ENCODE measurements at regions not wholly inside any gene's neighbourhood (a gene's known extent, or its start where the extent isn't known, plus 50 kb on each side); places are given as distances from the start of the nearest gene placed in this dataset.
A peak's percentile ranks its signal among the peaks of the same experiment; 100 is the strongest.

DNA sequence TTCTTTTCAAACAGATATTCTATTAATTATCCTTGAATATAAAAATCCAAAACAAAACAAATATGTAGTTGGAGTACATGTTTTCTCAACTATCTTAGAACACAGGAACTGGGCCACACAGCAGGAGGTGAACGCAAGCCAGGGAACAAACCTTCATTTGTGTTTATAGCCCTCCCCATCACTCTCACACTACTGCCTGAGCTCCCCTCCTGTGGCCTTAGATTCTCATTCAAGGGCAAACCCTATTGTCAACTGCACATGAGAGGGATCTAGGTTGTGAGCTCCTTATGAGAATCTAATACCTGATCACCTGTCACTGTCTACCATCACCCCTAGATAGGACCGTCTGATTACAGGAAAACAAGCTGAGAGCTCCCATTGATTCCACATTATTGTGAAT is 427.1 kb upstream of the PRR20A start:
- Mint-ChIP-seq H3K9me3 (no peaks in the 10 kb centered on the region), H3K27ac (no peak overlapping the region), H3K4me3 (no peak overlapping the region), H3K36me3 (no peaks in the 10 kb centered on the region), H3K27me3 (no peaks in the 10 kb centered on the region), H3K4me1 (ENCODE audit: unreplicated experiment) (no peaks in the 10 kb centered on the region)
- DNase-seq (ENCODE audit: extremely low spot score, unreplicated experiment): no peak
- TF ChIP-seq, protein P1, sequence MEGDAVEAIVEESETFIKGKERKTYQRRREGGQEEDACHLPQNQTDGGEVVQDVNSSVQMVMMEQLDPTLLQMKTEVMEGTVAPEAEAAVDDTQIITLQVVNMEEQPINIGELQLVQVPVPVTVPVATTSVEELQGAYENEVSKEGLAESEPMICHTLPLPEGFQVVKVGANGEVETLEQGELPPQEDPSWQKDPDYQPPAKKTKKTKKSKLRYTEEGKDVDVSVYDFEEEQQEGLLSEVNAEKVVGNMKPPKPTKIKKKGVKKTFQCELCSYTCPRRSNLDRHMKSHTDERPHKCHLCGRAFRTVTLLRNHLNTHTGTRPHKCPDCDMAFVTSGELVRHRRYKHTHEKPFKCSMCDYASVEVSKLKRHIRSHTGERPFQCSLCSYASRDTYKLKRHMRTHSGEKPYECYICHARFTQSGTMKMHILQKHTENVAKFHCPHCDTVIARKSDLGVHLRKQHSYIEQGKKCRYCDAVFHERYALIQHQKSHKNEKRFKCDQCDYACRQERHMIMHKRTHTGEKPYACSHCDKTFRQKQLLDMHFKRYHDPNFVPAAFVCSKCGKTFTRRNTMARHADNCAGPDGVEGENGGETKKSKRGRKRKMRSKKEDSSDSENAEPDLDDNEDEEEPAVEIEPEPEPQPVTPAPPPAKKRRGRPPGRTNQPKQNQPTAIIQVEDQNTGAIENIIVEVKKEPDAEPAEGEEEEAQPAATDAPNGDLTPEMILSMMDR (conservative IDR thresholded peaks at IDR 0.05): no peak

DNA sequence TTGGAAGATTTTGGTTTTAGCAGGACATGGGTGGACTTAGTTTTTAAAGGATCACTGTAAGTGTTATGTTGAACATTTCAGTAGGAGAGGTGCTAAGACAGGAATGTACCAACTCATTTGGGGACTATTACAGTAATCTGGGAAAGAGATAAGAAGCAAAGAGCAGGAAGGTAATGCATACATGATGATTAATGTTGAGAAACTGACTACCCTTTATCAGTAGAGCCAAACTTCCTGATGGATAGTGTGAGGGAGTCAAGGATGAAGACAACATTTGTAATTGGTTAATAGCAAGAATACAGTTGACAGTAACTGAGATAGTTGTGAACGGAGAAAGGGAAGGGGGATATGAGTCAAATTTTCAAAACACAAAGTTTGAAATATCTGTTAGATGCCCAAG is 421.9 kb upstream of the PRR20A start:
- H3K27me3 Mint-ChIP-seq: no peaks in the 10 kb centered on the region
- no peak overlapping the region for H3K4me3 Mint-ChIP-seq
- no peak for DNase-seq (ENCODE audit: extremely low spot score, unreplicated experiment)
- TF ChIP-seq, protein P1 (conservative IDR thresholded peaks at IDR 0.05): no peak
- H3K4me1 Mint-ChIP-seq (ENCODE audit: unreplicated experiment): no peaks in the 10 kb centered on the region
- H3K36me3 Mint-ChIP-seq: no peaks in the 10 kb centered on the region
- no peak overlapping the region for H3K27ac Mint-ChIP-seq
- no peaks in the 10 kb centered on the region for H3K9me3 Mint-ChIP-seq

DNA sequence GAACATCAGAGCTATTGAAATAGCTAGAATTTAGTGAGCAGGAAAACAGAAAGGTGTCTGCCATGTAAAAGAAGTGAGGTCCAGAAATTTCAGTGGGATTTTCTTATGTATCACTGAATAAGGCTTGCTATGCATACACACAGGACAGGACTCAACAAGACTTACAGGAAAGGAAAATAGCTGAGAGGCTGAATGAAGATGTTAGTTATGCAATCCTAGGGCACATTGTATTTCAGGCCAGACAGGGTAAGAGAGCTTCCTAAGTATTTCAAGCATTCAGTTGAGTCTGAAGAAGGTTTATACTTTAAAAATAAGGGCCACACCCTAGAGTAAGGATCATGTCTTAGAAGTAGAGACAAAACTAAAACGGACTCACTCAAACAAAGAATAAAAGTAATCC is 419.9 kb upstream of the PRR20A start:
- no peak for DNase-seq (ENCODE audit: extremely low spot score, unreplicated experiment)
- Mint-ChIP-seq H3K36me3 (no peaks in the 10 kb centered on the region), H3K4me3 (no peak overlapping the region), H3K27ac (no peak overlapping the region), H3K27me3 (no peaks in the 10 kb centered on the region), H3K9me3 (no peaks in the 10 kb centered on the region), H3K4me1 (ENCODE audit: unreplicated experiment) (no peaks in the 10 kb centered on the region)
- TF ChIP-seq, protein P1 (conservative IDR thresholded peaks at IDR 0.05): no peak

DNA sequence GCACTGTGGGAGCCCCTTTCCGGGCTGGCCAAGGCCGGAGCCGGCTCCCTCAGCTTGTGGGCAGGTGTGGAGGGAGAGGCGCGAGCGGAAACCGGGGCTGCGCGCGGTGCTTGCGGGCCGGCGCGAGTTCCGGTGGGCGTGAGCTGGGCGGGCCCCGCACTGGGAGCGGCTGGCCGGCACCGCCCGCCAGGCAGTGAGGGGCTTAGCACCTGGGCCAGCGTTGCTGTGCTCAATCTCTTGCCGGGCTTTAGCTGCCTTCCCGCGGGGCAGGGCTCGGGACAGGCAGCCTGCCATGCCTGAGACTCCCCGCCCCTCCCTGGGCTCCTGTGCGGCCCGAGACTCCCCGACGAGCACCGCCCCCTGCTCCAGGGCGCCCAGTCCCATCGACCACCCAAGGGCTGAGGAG is 405.2 kb upstream of the PRR20A start:
- Mint-ChIP-seq H3K4me3 (peak overlapping the region; percentile 80), H3K4me1 (ENCODE audit: unreplicated experiment) (no peaks in the 10 kb centered on the region), H3K36me3 (no peaks in the 10 kb centered on the region), H3K27ac (no peak overlapping the region), H3K27me3 (no peaks in the 10 kb centered on the region), H3K9me3 (no peaks in the 10 kb centered on the region)
- TF ChIP-seq, protein P1 (conservative IDR thresholded peaks at IDR 0.05): no peak
- no peak for DNase-seq (ENCODE audit: extremely low spot score, unreplicated experiment)

DNA sequence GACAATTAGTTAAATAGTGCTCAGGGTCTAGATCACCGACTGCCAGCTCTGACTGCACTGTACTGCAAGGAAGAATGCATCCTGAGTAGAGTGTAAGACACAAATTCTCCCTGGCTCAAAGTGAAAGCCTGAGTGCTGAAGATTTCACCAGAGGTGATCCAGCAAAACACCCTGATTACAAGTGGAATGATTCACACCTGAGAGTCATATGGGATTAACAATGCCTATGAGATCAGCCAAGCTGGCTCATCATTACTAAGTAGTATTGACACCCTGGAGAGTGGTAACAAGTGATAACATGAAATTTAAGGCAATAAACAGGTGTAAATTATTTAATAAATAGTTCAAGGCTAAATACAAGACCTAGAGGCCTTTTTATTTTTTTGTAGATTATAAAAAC is 403.8 kb upstream of the PRR20A start:
- no peak overlapping the region for H3K27ac Mint-ChIP-seq
- DNase-seq (ENCODE audit: extremely low spot score, unreplicated experiment): no peak
- H3K4me3 Mint-ChIP-seq: no peak overlapping the region
- TF ChIP-seq, protein P1 (conservative IDR thresholded peaks at IDR 0.05): no peak
- H3K36me3 Mint-ChIP-seq: no peaks in the 10 kb centered on the region
- H3K4me1 Mint-ChIP-seq (ENCODE audit: unreplicated experiment): no peaks in the 10 kb centered on the region
- no peaks in the 10 kb centered on the region for H3K9me3 Mint-ChIP-seq
- H3K27me3 Mint-ChIP-seq: no peaks in the 10 kb centered on the region

DNA sequence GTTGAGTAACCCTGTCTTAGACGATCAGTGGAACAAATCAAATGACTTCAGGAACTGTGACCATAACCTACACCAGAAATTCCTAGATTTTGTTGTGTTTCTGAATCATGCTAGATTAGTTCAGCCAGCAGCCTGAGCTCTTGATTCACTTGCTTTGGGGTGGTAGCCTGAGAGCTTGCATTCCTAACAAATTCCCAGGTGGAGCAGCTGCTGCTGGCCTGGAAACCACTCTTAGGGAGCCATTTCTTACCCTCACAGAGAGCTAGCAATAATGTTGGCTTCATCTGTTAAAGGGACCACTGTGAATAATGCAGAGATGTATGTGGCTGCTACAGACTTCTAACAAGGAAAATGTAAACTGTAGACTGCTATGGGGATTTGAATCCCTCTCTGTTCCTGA is 388.1 kb upstream of the PRR20A start:
- TF ChIP-seq, protein P1 (conservative IDR thresholded peaks at IDR 0.05): no peak
- no peaks in the 10 kb centered on the region for H3K27me3 Mint-ChIP-seq
- H3K4me3 Mint-ChIP-seq: no peak overlapping the region
- DNase-seq (ENCODE audit: extremely low spot score, unreplicated experiment): no peak
- no peaks in the 10 kb centered on the region for H3K4me1 Mint-ChIP-seq (ENCODE audit: unreplicated experiment)
- peaks cover 3% of the 10 kb centered on the region for H3K9me3 Mint-ChIP-seq
- no peak overlapping the region for H3K27ac Mint-ChIP-seq
- no peaks in the 10 kb centered on the region for H3K36me3 Mint-ChIP-seq

All from type B pancreatic cell (in vitro differentiated cells).